Glutamatergic neuron (in vitro differentiated cells): ENCODE measurements at regions not wholly inside any gene's neighbourhood (a gene's known extent, or its start where the extent isn't known, plus 50 kb on each side); places are given as distances from the start of the nearest gene placed in this dataset.

Experiments
- DNase-seq: peaks from one replicate; pipeline ENCODE4 v3.0.0; 2022
- H3K27ac Mint-ChIP-seq: one replicate; pipeline ENCODE4 v1.8.0; 2020; ENCODE audit warnings: mild to moderate bottlenecking, mixed read lengths, inconsistent platforms; ENCODE audit not compliant: unreplicated experiment
- H3K27me3 Mint-ChIP-seq: one replicate; pipeline ENCODE4 v1.8.0; 2020; ENCODE audit warnings: mild to moderate bottlenecking, moderate library complexity, mixed read lengths, inconsistent platforms; ENCODE audit not compliant: unreplicated experiment
- H3K36me3 Mint-ChIP-seq: one replicate; pipeline ENCODE4 v1.8.0; 2020; ENCODE audit warnings: mild to moderate bottlenecking, mixed read lengths, inconsistent platforms; ENCODE audit not compliant: unreplicated experiment
- H3K4me1 Mint-ChIP-seq: one replicate; pipeline ENCODE4 v1.8.0; 2020; ENCODE audit warnings: mild to moderate bottlenecking, low read depth, mixed read lengths, inconsistent platforms; ENCODE audit not compliant: unreplicated experiment
- H3K4me3 Mint-ChIP-seq: one replicate; pipeline ENCODE4 v1.8.0; 2020; ENCODE audit warnings: mild to moderate bottlenecking, mixed read lengths, inconsistent platforms; ENCODE audit not compliant: unreplicated experiment
- H3K9me3 Mint-ChIP-seq: one replicate; pipeline ENCODE4 v1.8.0; 2020; ENCODE audit warnings: mild to moderate bottlenecking, moderate library complexity, mixed read lengths, inconsistent platforms; ENCODE audit not compliant: unreplicated experiment
- CTCF ChIP-seq: fragments of 200-600 bp; sonication (generic); IDR thresholded peaks from one replicate; pipeline ENCODE4 v1.5.0; 2021; ENCODE audit not compliant: partially characterized antibody, unreplicated experiment

DNA sequence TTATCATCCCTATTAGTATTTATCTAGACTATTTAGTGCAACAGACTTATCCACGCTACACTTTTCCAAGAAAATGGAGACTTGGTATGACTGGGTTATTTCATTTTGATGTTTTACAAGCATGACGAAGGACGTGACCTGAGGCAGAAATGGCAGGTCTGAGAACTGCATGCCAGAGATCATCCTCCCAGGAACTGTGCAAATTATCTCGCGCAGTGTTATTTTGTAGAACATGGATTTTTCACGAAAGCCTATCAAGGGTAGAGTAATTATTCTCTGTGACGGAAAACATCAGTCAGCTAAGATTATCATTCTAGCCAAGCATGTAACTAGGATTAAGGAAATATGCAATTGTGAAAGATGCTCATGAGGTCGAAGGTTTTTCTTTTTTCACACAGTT lies 361.5 kb upstream of the AJAP1 start:
- Mint-ChIP-seq H3K27ac (no peak overlapping the region), H3K4me3 (no peak overlapping the region), H3K9me3 (peaks cover 25% of the 10 kb centered on the region), H3K36me3 (peaks cover 12% of the 10 kb centered on the region), H3K4me1 (no peaks in the 10 kb centered on the region), H3K27me3 (peaks cover 10% of the 10 kb centered on the region)
- no peak for DNase-seq
- no peak for TF ChIP-seq CTCF

DNA sequence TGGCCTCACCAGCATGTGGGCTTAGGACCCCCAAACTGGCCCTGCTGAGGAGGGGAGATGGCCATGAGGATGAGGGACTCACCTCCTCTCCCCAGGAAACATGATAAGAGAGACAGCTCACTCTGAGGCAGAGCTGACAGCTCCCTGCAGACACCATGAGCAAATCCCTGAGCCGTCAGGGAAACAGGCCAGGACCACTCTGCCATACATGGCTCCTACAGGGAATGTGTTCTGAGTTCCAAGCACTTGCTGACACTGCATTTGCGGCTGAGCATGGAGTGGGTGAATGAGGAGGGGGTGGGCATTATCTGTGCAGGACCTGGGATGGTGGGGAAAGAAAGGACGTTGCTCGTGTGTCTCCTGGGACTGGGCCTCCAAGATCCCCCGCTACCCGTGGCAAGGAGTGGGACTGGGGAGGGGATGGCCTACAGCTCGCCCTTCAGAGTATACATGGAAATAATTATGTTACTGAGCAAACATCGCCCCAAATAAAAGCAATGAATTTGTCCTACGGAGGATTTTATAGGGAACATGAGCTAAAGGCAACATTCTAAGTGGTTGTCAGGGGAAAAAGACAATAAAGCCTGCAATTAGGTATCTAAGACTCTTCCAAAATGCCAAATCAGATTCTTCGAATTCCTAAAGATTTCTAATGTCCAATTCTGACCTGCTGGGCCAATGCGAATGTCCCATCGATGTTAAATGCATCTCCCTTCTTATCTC lies 355.9 kb upstream of the AJAP1 start:
- H3K4me1 Mint-ChIP-seq: no peaks in the 10 kb centered on the region
- peaks cover 14% of the 10 kb centered on the region for H3K27me3 Mint-ChIP-seq
- peaks cover 12% of the 10 kb centered on the region for H3K36me3 Mint-ChIP-seq
- TF ChIP-seq CTCF: no peak
- no peak overlapping the region for H3K27ac Mint-ChIP-seq
- no peak overlapping the region for H3K4me3 Mint-ChIP-seq
- no peak for DNase-seq
- H3K9me3 Mint-ChIP-seq: peaks cover 30% of the 10 kb centered on the region

- no peak for DNase-seq
- peaks cover 10% of the 10 kb centered on the region for H3K36me3 Mint-ChIP-seq
- no peaks in the 10 kb centered on the region for H3K4me1 Mint-ChIP-seq
- no peak overlapping the region for H3K27ac Mint-ChIP-seq
- H3K4me3 Mint-ChIP-seq: no peak overlapping the region
- peaks cover 14% of the 10 kb centered on the region for H3K27me3 Mint-ChIP-seq
- peaks cover 26% of the 10 kb centered on the region for H3K9me3 Mint-ChIP-seq
- no peak for TF ChIP-seq CTCF
Observed at GRCh38 chr1:4301007-4301406, 353.4 kb upstream of the AJAP1 start.

DNA sequence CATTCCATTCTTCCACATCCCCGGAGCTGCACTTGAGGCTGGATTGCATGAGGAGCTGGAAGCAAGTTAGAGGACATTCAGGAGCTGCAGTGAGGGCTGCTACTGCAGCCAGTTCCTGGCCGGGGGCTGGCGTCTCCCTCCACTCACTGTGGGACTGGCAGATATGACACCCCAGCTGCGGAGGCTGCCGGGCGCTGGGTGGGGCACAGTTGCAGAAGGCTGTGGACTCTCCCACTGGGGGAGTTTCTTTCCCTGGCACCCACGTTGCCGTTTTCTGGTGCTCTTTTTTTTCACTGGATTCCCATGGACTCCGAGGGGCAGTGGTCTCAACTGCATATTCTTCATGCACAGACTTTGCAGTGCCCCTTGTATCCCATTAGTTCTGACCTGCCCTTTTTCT lies 351.1 kb upstream of the AJAP1 start:
- H3K4me3 Mint-ChIP-seq: no peak overlapping the region
- no peaks in the 10 kb centered on the region for H3K4me1 Mint-ChIP-seq
- DNase-seq: no peak
- H3K27ac Mint-ChIP-seq: no peak overlapping the region
- peaks cover 22% of the 10 kb centered on the region for H3K9me3 Mint-ChIP-seq
- peaks cover 4% of the 10 kb centered on the region for H3K27me3 Mint-ChIP-seq
- H3K36me3 Mint-ChIP-seq: no peaks in the 10 kb centered on the region
- no peak for TF ChIP-seq CTCF

DNA sequence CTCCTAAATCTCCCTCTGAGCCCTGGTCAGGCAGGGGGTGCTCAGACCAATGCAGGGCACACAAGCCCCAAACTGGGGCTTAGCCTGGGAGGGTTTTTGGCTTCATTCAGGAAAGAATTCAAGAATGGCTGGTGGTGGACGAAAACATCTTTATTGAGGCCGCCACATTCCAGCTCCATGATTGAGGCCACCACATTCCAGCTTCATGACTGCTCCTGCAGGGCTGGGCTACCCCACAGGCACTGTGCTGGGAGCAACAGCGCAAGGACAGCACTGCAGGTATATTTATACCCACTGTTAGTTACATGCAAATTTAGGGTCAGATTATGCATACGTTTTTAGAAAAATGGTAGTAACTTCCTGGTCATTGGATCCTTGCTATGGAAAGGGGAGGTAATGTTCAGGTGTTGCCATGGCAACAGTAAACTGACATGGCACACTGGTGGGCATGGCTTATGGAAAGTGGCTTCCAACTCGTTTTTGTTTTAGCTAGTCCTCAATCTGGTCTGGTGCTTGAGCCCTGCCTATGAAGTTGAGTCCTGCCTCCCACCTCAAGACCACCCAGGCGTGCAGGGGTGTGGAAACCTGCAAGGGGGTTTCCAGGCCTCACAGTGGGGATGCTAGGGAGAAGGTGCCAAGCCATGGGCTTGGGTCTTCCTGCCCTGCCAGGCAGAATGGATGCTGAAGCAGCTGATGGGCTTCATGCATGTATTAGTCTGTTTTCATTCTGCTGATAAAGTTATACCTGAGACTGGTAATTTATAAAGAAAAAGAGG lies 348.7 kb upstream of the AJAP1 start:
- no peak for TF ChIP-seq CTCF
- DNase-seq: no peak
- no peak overlapping the region for H3K4me3 Mint-ChIP-seq
- no peak overlapping the region for H3K27ac Mint-ChIP-seq
- H3K4me1 Mint-ChIP-seq: no peaks in the 10 kb centered on the region
- no peaks in the 10 kb centered on the region for H3K36me3 Mint-ChIP-seq
- peaks cover 14% of the 10 kb centered on the region for H3K9me3 Mint-ChIP-seq
- H3K27me3 Mint-ChIP-seq: peaks cover 4% of the 10 kb centered on the region
